Fibroblast of upper back skin (primary cell): ENCODE measurements at regions not wholly inside any gene's neighbourhood (a gene's known extent, or its start where the extent isn't known, plus 50 kb on each side); places are given as distances from the start of the nearest gene placed in this dataset.

Source experiments
- DNase-seq: peaks from one replicate; pipeline ENCODE4 v3.0.0-alpha.2; 2013

- no peak for DNase-seq
These were observed 242.8 kb downstream of the B3GLCT start for GRCh38 chr13:31442571-31442970.

GRCh38 chr13:31444266-31444856 lies 244.6 kb downstream of the B3GLCT start:
- peak; percentile 22 for DNase-seq

DNA sequence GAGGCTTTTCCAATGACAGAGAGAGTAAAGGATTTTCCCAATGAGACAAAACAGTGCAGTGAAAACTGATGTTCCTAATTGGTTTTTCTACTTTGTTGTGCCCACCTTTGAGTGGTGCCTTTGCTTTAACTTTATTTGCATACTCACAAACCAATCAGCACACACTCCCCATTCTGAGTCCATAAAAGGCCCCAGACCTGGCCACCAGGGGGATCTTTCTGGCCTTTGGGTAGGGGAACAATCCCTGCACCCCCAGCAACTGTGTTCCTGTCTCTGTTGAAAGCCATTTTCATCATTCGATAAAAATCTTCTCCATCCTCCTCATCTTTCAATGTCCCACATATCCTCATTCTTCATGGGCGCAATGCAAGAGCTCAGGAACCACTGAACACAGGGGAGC lies 252.8 kb downstream of the B3GLCT start:
- no peak for DNase-seq

DNA sequence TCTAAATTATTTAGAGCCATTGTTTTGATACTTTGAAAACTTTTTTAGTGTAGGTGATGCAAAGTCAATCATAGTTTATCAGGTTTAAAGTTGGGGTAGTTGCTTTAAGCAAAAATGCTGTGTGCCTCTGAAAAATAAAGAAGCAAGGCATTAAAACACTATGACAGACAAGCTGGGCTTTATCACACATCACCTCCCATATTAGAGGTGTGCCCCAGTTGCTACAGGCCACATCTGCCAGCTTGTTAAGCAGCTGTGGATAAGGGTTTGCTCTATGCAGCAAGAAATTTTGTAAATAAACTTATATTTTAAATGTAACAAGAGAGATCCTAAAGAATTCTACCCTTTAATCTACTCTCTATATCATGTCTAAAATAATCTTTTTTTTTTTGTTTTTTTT lies 255.8 kb downstream of the B3GLCT start:
- DNase-seq, result no peak

DNA sequence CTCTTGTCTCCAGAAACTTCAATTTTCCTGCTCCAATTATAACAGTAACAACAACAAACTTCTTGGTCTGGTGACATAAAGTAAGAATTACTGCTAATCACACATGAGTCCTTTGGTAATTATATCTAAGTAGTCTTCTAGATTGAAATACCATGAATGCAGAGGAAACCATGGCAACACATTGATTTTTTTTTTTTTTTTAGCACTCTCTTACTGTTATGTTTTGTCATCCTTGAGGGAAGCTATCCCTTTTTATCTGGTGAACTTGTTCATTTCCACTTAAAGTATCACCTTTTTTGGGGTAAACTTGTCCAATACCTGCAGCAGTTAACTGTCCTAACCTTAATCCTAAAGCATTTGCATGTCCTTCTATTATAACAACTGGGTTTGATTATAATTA lies 256.3 kb downstream of the B3GLCT start:
- DNase-seq, result no peak

DNA sequence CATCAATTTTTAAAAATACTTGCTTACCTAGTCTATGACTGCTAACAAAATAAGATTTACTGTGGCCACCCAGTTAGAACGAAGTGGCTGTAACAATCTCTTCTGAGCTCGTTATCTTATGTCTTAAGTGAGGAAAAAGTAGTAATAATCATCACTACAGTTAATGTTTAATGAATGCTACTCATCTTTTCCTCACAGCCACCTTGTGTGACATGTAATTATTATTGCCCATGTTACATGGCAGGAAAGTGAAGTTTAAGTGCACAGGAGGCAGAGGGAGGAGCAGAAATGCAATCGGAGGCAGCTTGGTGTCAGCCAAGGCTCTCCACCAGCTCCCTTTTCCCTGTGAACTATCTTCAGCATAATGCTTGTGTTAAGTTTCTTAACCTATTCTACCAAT lies 260.3 kb downstream of the B3GLCT start:
- no peak for DNase-seq

DNA sequence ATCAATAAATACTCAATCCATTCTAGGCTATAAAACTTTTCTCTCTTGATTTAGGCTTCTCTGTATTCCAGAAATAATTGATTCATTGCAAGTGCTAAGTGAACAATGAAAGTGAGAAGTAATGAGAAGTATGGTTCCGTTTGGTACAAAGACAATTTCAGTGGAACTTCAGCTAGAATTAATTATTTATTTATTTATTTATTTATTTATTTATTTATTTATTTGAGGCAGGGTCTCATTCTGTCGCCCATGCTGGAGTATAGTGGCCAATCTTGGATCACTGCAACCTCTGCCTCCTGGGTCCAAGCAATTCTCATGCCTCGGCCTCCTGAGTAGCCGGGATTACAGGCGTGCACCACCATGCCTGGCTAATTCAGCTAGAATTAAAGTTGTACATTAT lies 262.1 kb downstream of the B3GLCT start:
- no peak for DNase-seq

DNA sequence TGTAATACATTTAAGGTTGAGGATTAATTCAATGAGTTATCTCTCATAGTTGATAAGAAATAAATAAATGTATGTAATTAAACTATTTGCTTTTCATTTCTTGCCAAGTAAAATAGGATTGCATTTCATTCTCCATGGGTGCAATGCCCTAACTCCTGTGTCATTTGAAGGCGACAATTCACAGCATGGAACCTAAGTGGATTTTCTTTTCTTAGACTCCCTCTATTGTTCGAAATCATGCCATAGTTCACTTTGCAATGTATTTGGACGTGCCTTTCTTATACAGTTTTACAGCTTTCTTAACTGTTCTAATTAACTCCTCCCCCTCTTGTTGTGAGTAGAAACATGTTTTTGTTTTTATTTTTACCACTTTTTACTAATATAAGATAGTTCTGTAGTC lies 263.0 kb downstream of the B3GLCT start:
- no peak for DNase-seq

GRCh38 chr13:31468114-31468902 lies 268.5 kb downstream of the B3GLCT start:
- no peak for DNase-seq

DNA sequence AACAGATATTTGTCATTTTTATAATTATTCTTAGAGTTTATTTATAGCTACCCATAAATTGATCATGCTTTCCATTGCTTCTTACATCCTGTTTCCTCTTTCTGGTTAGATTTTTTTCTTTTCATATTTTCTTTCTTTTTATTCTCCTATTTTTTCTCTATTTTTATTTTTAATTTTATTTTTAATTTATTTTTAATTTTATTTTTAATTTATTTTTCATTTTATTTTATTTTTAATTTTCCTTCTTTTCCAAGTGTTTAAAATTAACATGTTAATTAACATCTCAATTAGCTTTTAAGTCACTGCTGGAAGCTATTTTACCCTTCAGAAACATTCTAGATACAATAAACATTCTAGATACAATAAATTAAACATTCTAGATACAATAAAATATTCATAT lies 269.6 kb downstream of the B3GLCT start:
- DNase-seq, result no peak

- DNase-seq, result peak; percentile 94
These were observed 263.1 kb upstream of the RXFP2 start for GRCh38 chr13:31476266-31476665.

DNA sequence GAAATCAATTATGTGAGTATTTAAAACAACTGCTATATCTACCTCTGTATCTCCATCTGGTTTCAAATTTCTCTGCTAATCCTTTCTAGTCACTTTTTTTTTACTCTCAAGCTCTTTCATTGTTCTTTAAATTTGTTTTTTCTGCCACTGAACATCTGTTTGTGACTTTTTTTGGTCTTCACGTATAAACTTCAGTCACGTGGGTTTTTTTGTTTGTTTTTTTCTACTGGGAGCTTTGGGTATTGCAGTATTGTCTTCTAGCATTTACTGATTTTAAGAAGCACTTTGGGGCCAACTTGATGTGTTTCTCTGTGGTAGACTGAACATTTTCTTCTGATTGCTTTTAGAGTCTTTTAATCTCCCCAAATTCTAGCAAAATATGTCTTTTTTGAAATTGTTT lies 262.6 kb upstream of the RXFP2 start:
- peak; percentile 3 for DNase-seq

DNA sequence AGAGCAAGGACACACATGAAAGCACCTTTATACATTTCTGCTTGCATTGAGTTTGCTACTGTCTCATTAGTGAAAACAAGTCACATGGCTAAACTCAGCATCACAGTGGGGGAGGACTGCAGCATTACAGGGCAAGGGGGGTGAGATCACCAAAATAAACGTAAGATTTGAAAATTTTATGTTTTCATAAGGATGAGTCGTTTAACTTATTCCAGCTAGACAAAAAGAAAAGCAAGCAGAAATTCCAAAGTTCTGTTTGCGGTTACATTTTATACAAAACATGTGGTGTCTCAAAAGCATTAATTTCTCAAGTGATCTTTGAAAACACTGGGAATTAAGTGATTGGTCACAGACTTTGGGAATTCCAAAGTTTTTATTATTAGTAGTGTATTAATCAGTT lies 261.4 kb upstream of the RXFP2 start:
- DNase-seq, result peak; percentile 91

DNA sequence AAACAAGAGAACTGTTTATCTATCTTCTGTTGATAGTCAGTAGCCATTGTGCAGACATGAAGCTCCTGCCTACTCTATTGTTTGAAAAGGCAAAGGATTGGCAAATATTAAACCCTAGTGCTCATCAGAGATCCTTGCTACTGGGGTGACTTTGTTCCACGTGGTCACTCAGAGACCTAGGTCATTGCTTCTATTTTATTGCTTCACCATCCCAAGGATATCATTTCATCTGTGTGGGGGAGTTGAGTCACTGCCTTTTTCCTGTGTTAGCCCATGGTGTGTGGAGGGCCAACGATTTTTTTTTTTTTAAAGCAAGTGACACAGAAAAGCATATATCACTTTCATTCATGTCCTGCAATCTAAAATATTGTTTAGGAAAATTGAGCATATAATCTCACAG lies 254.1 kb upstream of the RXFP2 start:
- no peak for DNase-seq

DNA sequence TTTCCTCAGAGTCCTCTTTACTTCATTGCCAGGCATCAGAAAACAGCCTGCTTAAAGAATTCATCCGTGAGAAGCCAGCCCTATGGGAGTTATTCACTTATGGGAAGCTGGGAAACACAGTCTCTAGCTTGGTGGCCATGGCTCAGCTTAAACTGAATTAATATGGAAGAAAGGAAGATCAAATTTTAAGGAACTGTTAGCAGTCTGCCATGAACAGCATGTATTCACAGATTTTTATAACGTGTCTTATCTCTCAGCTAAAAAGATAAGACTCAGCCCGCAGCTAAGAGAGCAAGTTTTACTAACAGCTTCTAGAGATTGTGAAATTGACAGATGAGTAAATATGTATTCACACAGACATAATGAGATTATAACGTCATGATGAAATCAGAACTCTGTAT lies 253.7 kb upstream of the RXFP2 start:
- DNase-seq, result peak; percentile 8

- DNase-seq, result no peak
These were observed 244.0 kb upstream of the RXFP2 start for GRCh38 chr13:31495336-31495735.

DNA sequence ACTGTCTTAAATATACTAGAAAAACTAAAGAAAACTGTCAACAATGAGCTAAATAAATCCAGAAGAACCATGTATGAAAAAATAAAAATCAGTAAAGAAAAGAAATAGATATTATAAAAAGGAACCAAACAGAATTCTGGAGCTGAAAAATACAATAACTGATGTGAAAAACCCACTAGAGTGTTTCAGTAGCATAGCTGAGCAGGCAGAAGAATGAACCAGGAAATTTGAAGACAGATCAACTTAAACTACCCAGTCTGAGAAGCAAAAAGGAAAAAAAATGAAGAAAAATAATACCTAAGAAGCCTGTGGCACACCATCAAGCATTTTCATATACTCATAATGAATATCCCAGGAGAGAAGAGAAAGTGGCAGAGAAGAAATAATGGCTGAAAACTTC lies 240.1 kb upstream of the RXFP2 start:
- DNase-seq, result no peak

DNA sequence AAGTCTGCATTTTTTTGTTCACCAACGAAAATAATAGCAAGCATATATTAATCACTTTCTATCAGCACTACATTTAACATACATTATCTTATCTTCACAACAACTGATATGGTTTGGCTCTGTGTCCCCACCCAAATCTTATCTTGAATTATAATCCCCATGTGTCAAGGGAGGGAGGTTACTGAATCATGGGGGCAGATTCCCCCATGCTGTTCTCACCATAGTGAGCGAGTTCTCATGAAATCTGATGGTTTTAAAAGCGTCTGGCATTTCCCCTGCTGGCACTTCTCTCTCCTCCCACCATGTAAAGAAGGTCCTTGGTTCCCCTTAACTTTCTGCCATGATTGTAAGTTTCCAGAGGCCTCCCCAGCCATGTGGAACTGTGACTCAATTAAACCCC lies 235.7 kb upstream of the RXFP2 start:
- DNase-seq, result no peak

DNA sequence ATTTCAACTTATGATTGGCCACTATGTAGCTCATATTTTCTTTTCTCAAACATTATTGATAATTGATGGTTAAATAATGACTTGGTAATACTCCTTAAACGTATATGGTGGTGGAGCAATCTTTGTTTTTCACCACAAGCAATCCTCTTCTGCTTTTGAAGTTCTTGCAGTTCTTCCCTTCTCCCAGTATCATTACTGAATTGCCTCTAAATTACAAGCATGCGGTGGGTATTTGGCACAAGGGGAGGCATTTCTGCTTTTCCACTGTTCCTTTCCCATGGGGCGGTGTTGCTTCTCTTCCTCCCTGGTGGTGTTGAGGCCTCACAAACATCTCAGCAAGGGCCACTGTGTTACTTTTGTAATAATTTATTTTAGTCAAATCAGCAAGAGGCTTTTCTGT lies 234.4 kb upstream of the RXFP2 start:
- DNase-seq, result no peak

- no peak for DNase-seq
These were observed 227.0 kb upstream of the RXFP2 start for GRCh38 chr13:31512331-31512730.

- no peak for DNase-seq
These were observed 224.4 kb upstream of the RXFP2 start for GRCh38 chr13:31514932-31515331.

- no peak for DNase-seq
These were observed 223.9 kb upstream of the RXFP2 start for GRCh38 chr13:31515427-31515826.

DNA sequence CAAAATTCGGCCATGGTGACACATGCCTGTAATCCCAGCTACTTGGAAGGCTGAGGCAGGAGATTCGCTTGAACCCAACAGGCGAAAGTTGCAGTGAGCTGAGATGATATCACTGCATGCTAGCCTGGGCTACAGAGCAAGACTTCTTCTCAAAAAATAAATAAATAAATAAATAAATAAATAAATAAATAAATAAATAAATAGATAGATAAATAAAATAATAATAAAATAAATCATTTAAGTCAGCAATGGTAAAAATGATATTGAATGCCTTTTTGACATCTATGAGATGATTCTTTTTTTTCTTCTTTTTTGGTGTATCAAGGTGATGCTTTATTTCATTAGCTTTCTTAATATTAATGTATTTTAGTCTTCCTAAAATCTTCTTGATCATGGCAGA lies 221.7 kb upstream of the RXFP2 start:
- no peak for DNase-seq

DNA sequence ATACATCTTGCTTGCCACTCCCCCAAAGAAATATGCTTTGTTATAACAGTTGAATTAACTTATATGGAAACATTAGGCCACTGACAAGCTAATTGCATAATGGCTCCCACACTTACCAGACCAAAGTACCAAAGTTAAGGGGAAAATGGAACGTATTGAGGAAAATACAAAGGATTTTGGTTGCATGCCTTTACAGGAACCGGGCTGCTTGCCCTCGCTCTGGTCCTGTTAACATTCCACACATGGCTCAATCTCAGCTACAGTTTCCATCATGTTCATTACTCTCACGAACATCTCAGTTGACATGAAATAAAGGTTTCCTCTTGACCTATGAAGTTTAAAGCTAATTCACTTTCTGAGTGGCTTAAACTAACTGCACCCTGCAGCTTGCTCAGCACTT lies 220.7 kb upstream of the RXFP2 start:
- peak; percentile 41 for DNase-seq

- DNase-seq, result no peak
These were observed 217.9 kb upstream of the RXFP2 start for GRCh38 chr13:31521435-31521834.
